ENCODE measurements at regions not wholly inside any gene's neighbourhood (a gene's known extent, or its start where the extent isn't known, plus 50 kb on each side); places are given as distances from the start of the nearest gene placed in this dataset.

DNA sequence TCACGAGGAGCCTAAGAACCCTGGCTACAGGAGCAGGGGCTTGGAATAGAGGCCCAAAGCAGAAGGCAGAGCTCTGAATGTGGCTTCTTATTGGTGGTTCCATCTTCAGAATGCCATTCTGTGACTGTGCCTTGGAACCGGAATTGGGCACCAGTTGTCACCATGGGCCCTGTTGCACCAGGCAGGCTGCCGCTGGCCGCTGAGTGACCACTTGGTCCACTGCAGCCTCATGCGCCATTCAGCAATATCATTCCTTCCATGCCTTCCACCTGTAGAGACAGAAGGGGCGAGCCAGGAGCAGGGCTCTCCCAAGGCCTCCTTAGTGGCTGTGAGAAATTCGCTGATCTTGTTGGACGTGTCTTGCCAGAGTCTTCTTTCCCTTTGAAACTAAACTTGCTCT, 270.3 kb upstream of the CHD6 start:
- Mint-ChIP-seq H3K4me3 (no peak overlapping the region), H3K36me3 (ENCODE audit: low read depth) (no peaks in the 10 kb centered on the region), H3K4me1 (peaks cover 10% of the 10 kb centered on the region), H3K9me3 (no peaks in the 10 kb centered on the region), H3K27ac (ENCODE audit: unreplicated experiment) (no peak overlapping the region), H3K27me3 (ENCODE audit: low read depth) (peaks cover 12% of the 10 kb centered on the region)
- no peak for DNase-seq (ENCODE audit: low read depth, low spot score)
- TF ChIP-seq, protein P1, sequence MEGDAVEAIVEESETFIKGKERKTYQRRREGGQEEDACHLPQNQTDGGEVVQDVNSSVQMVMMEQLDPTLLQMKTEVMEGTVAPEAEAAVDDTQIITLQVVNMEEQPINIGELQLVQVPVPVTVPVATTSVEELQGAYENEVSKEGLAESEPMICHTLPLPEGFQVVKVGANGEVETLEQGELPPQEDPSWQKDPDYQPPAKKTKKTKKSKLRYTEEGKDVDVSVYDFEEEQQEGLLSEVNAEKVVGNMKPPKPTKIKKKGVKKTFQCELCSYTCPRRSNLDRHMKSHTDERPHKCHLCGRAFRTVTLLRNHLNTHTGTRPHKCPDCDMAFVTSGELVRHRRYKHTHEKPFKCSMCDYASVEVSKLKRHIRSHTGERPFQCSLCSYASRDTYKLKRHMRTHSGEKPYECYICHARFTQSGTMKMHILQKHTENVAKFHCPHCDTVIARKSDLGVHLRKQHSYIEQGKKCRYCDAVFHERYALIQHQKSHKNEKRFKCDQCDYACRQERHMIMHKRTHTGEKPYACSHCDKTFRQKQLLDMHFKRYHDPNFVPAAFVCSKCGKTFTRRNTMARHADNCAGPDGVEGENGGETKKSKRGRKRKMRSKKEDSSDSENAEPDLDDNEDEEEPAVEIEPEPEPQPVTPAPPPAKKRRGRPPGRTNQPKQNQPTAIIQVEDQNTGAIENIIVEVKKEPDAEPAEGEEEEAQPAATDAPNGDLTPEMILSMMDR (conservative IDR thresholded peaks at IDR 0.05): no peak

- no peak for DNase-seq (ENCODE audit: low read depth, low spot score)
- Mint-ChIP-seq H3K27me3 (ENCODE audit: low read depth) (peaks cover 13% of the 10 kb centered on the region), H3K9me3 (no peaks in the 10 kb centered on the region), H3K4me1 (peaks cover 10% of the 10 kb centered on the region), H3K4me3 (no peak overlapping the region), H3K36me3 (ENCODE audit: low read depth) (no peaks in the 10 kb centered on the region), H3K27ac (ENCODE audit: unreplicated experiment) (no peak overlapping the region)
- TF ChIP-seq, protein P1 (conservative IDR thresholded peaks at IDR 0.05): no peak
These were observed 269.3 kb upstream of the CHD6 start for GRCh38 chr20:41887500-41887899.

DNA sequence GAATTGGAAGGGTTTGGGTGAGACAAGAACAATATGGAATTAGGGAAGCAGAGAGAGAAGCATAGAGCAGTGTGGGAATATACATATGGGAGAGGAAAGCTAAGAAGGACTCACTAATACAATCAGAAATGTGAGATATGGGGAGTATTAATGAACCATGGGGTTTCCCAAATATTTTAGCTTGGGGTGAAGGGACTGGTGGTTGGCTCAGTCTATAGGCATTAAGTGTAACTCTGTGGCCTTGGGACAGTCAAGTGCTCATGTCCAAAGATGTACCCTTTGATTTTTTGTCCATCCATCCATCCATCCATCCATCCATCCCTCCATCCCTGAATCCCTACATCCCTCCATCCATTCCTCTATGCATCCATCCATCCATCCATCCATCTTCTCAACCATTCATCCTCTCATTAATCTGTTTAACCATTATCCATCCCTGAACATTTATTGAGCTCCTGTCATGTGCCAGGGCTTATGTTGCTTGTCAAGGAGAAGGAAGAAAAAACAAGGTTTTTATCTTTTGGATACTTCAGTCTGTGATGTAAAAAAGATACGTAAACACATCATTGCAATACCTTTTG, 263.4 kb upstream of the CHD6 start:
- no peaks in the 10 kb centered on the region for H3K36me3 Mint-ChIP-seq (ENCODE audit: low read depth)
- DNase-seq (ENCODE audit: low read depth, low spot score): no peak
- H3K9me3 Mint-ChIP-seq: no peaks in the 10 kb centered on the region
- H3K27me3 Mint-ChIP-seq (ENCODE audit: low read depth): peaks cover 37% of the 10 kb centered on the region
- H3K27ac Mint-ChIP-seq (ENCODE audit: unreplicated experiment): no peak overlapping the region
- TF ChIP-seq, protein P1 (conservative IDR thresholded peaks at IDR 0.05): no peak
- no peaks in the 10 kb centered on the region for H3K4me1 Mint-ChIP-seq
- H3K4me3 Mint-ChIP-seq: no peak overlapping the region

DNA sequence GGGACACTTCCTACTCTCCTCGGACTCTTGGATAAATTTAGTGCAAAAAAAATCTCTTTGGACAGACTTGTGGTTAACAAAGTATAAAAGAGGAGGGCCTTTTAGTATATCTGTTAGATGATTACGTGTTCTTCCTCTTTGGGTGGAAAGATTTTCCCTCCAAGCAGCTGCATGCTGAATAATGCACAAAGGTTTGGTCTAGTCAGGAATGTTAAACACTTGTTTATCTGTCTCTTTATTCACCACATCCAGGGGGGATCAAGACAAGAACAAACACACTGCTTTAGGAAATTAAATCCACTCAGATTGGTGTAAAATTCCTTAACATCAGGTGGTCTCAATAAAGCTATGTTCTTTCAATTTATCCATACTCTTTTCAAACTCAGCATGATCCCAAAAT, 260.9 kb upstream of the CHD6 start:
- TF ChIP-seq, protein P1 (conservative IDR thresholded peaks at IDR 0.05): no peak
- Mint-ChIP-seq H3K9me3 (no peaks in the 10 kb centered on the region), H3K4me1 (no peaks in the 10 kb centered on the region), H3K4me3 (no peak overlapping the region), H3K27me3 (ENCODE audit: low read depth) (peaks cover 44% of the 10 kb centered on the region), H3K27ac (ENCODE audit: unreplicated experiment) (no peak overlapping the region), H3K36me3 (ENCODE audit: low read depth) (no peaks in the 10 kb centered on the region)
- DNase-seq (ENCODE audit: low read depth, low spot score): no peak

DNA sequence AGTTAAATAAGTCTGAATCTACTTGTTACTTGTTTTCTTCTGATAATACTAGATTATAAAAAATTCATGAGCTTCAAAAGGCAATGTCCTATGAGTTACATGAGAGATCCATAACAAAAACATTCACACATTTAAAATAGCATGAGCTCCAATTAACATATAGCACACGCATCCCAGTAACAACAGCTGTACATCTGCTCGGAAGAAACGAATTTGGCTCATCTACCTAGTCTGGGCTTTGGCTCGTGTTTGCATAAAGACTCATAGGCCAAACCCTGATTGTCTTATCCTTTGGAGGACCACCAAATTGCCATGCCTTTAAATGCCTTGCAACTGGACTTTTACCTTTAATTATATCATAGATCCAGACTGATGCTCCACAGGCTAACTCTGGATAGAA, 259.7 kb upstream of the CHD6 start:
- no peaks in the 10 kb centered on the region for H3K36me3 Mint-ChIP-seq (ENCODE audit: low read depth)
- H3K27ac Mint-ChIP-seq (ENCODE audit: unreplicated experiment): no peak overlapping the region
- TF ChIP-seq, protein P1 (conservative IDR thresholded peaks at IDR 0.05): no peak
- no peak overlapping the region for H3K4me3 Mint-ChIP-seq
- peaks cover 1% of the 10 kb centered on the region for H3K4me1 Mint-ChIP-seq
- H3K27me3 Mint-ChIP-seq (ENCODE audit: low read depth): peaks cover 42% of the 10 kb centered on the region
- no peaks in the 10 kb centered on the region for H3K9me3 Mint-ChIP-seq
- no peak for DNase-seq (ENCODE audit: low read depth, low spot score)
